VCaP (cell line): ENCODE measurements at regions not wholly inside any gene's neighbourhood (a gene's known extent, or its start where the extent isn't known, plus 50 kb on each side); places are given as distances from the start of the nearest gene placed in this dataset.

Experiments
- H3K27ac ChIP-seq: fragments of 450-650 bp; 2 replicates; pipeline ENCODE4 v1.5.1; 2017
- TF ChIP-seq, protein P1 (sequence below): fragments of 450-650 bp; conservative IDR thresholded peaks from 2 replicates; pipeline ENCODE4 v1.5.1; 2017; ENCODE audit warnings: mild to moderate bottlenecking, moderate library complexity

DNA sequence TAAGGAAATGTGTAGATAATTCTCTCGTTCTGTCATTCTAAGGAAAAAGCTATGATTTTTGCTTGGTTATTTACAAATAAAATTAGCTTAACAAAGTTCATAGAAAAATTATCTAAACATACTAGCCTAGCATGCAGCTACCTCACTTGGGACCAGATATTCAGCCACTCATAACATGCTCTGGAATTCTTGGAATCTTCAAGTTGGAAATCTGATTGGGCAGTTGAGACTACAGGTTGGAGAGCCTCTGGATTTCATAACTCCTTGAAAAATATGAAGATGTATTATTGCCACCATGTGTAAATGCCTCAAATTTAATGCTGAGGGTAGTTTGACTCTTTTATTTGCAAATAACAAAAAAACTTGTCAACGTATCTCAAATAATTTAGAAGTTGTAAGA is 132.2 kb upstream of the GULP1 start:
- H3K27ac ChIP-seq, result no peak overlapping the region

DNA sequence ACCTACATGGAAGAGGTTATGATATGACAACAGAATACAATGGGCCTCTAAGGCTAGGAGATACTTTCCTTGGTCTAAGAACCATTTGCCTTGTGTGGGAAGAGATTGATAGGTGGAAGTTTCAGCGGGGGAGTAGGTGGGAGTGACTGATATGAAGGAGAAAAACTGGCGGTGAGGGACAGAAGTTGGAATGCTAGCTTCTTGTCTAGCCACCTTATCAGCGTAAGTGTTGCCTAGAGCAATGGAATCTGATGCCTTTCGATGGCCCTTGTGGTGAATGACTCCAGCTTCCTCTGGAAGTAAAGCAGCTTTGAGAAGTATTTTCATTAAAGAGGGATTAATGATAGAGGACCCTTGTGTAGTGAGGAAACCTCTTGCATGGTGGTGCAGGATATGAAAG is 121.3 kb upstream of the GULP1 start:
- no peak overlapping the region for H3K27ac ChIP-seq
- TF ChIP-seq, protein P1, sequence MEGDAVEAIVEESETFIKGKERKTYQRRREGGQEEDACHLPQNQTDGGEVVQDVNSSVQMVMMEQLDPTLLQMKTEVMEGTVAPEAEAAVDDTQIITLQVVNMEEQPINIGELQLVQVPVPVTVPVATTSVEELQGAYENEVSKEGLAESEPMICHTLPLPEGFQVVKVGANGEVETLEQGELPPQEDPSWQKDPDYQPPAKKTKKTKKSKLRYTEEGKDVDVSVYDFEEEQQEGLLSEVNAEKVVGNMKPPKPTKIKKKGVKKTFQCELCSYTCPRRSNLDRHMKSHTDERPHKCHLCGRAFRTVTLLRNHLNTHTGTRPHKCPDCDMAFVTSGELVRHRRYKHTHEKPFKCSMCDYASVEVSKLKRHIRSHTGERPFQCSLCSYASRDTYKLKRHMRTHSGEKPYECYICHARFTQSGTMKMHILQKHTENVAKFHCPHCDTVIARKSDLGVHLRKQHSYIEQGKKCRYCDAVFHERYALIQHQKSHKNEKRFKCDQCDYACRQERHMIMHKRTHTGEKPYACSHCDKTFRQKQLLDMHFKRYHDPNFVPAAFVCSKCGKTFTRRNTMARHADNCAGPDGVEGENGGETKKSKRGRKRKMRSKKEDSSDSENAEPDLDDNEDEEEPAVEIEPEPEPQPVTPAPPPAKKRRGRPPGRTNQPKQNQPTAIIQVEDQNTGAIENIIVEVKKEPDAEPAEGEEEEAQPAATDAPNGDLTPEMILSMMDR, result no peak

More for the DNA sequence above, 132.2 kb upstream of the GULP1 start:
- TF ChIP-seq, protein P1, result no peak

DNA sequence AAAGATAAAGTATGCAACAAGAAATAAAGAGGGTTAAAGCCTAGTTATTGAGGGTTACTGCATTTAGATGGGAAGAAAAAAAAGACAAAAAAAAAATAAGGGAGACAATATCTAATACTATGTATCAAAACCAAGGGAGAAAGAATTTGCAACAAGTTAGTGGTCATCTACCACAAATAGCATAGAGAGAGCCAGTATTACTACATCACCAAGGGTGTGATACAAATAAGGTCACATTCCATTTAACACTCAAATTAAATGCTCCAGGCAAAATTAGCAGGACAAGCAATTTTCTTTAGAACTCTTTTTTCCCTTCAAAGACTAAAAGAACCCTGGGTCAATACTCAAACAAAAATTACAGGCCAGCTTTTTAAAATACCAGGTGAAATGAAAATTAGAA is 115.1 kb upstream of the GULP1 start:
- no peak overlapping the region for H3K27ac ChIP-seq
- TF ChIP-seq, protein P1, result no peak

DNA sequence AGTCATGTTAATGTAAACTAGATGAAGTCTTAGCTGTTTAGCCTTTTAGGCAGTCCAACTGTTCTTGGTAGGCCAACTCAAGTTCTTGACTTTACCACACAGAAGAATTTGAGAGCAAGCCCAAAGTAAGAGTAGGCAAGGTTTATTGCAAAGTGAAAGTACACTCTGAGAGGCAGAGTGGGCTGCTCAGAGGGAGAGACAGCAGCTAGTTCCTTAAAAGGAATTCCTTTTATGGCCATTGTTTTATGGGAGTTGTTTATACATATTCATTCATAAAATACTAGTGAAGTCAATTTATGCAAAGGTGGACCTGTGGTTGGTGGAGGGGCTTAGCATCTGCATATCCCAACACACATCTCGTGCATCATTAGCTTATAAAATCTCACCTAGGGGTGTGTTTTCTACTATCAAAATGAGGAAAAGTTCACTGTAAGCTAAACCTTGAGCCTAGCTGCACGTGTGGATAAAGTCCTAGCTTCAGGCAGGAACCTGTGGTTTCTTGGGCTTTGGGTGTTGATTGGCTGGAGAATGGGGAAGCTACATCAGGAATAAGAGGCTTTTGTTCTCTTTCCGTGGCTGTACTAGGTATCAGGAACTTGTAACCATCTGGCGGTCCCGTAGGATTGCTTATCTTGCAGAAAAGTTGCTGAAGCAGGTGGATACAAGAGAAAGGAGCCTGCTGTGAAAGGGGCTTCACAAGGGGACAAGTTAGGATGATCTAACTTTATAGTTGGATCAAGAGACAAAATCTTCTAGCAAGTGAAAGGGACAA is 110.4 kb upstream of the GULP1 start:
- TF ChIP-seq, protein P1, result no peak
- H3K27ac ChIP-seq, result no peak overlapping the region

DNA sequence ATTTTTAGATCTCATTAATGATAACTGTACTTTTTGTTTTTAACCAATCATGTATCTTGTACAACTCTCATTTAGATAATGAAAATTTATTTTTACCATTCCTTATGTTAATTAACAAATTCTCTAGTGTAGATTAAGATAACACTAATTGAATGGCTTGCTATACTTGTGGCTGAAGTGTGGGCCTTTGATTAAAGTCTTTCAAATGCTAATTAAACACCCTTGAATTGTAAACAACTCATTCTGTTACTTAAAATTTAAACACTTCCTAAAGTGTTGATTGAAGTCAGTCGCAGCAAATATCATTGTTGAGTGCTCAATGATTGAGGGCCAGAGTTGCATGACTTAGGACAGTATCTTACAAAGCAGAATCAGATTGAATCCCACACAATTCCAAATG is 109.8 kb upstream of the GULP1 start:
- H3K27ac ChIP-seq, result no peak overlapping the region
- TF ChIP-seq, protein P1, result no peak

GRCh38 chr2:188187726-188188125 is 103.9 kb upstream of the GULP1 start:
- H3K27ac ChIP-seq, result no peak overlapping the region
- TF ChIP-seq, protein P1, result no peak

DNA sequence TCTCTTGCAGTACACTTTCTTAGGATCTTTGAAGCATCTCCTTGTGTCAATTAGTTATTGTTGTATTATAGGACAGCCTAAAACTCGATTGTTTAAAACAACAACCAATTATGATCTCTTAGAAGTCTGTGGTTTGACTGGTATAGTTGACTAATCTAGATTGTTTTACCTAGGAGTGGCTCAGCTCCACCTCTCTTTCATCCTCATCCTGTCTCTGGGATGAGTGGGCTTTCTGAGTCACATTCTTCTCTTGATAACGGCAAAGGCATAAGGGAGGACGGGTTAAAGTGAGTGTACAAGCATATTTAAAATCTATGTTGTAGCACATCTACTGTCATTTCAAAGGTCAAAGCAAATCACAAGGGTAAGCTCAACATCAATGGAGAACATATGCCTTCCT is 102.3 kb upstream of the GULP1 start:
- TF ChIP-seq, protein P1, result no peak
- H3K27ac ChIP-seq, result no peak overlapping the region
